Keratinocyte (primary cell): ENCODE measurements at regions not wholly inside any gene's neighbourhood (a gene's known extent, or its start where the extent isn't known, plus 50 kb on each side); places are given as distances from the start of the nearest gene placed in this dataset.
A peak's percentile ranks its signal among the peaks of the same experiment; 100 is the strongest.

Experiments
- DNase-seq: peaks from one replicate; pipeline ENCODE4 v3.0.0-alpha.2; 2011; ENCODE audit warnings: low read depth, missing footprints, low spot score
- FAIRE-seq: peaks from 2 replicates; lab custom pipeline; 2011; peaks lifted over from hg19 to GRCh38; lab: Jason Lieb, UNC
- H2AFZ ChIP-seq: 2 replicates; pipeline ENCODE4 v1.6.0; 2012; ENCODE audit warnings: low read length, control low read depth, inconsistent platforms; ENCODE audit not compliant: control insufficient read depth
- H3K27ac ChIP-seq: 2 replicates; pipeline ENCODE4 v1.5.1; 2011; ENCODE audit warnings: low read length; ENCODE audit not compliant: control insufficient read depth, insufficient read depth
- H3K27me3 ChIP-seq: 3 replicates; pipeline ENCODE4 v1.6.0; 2011; ENCODE audit warnings: low read length; ENCODE audit not compliant: control insufficient read depth, insufficient read depth; ENCODE audit errors: extremely low read depth
- H3K36me3 ChIP-seq, 2 experiments: 2 replicates in 1 of 2; 3 replicates in 1 of 2; pipeline ENCODE4 v1.5.1; 2011; ENCODE audit warnings: low read length in 2 of 2, mild to moderate bottlenecking in 1 of 2; ENCODE audit not compliant: control insufficient read depth in 2 of 2, insufficient read depth in 2 of 2; ENCODE audit errors: extremely low read depth in 1 of 2
- H3K4me1 ChIP-seq: 3 replicates; pipeline ENCODE4 v1.5.1; 2011; ENCODE audit warnings: low read length; ENCODE audit not compliant: control insufficient read depth, insufficient read depth; ENCODE audit errors: extremely low read depth
- H3K4me2 ChIP-seq: 3 replicates; pipeline ENCODE4 v1.6.0; 2011; ENCODE audit warnings: low read depth, low read length; ENCODE audit not compliant: control insufficient read depth, insufficient read depth; ENCODE audit errors: extremely low read depth
- H3K4me3 ChIP-seq, 3 experiments: fragments of 200-600 bp in 1 of 3; sonication (generic) in 1 of 3; 2 replicates in 2 of 3; 3 replicates in 1 of 3; pipeline ENCODE4 v1.5.1; 2011 to 2016; ENCODE audit warnings: low read length in 3 of 3, mild to moderate bottlenecking in 3 of 3, control low read depth in 2 of 3, inconsistent platforms in 1 of 3, low read depth in 1 of 3, mixed read lengths in 1 of 3, mixed run types in 1 of 3, moderate library complexity in 1 of 3; ENCODE audit not compliant: control insufficient read depth in 2 of 3, insufficient read depth in 2 of 3; ENCODE audit errors: extremely low read depth in 1 of 3
- H3K79me2 ChIP-seq: 2 replicates; pipeline ENCODE4 v1.6.0; 2012; ENCODE audit warnings: low read length; ENCODE audit not compliant: control insufficient read depth, insufficient read depth
- H3K9ac ChIP-seq: 3 replicates; pipeline ENCODE4 v1.6.0; 2011; ENCODE audit warnings: low read length; ENCODE audit not compliant: control insufficient read depth, insufficient read depth; ENCODE audit errors: extremely low read depth
- H3K9me1 ChIP-seq: 3 replicates; pipeline ENCODE4 v1.6.0; 2011; ENCODE audit warnings: low read length; ENCODE audit not compliant: control insufficient read depth, insufficient read depth; ENCODE audit errors: extremely low read depth
- H3K9me3 ChIP-seq: 2 replicates; pipeline ENCODE4 v1.5.1; 2012; ENCODE audit warnings: low read depth, low read length; ENCODE audit not compliant: control insufficient read depth
- H4K20me1 ChIP-seq: 3 replicates; pipeline ENCODE4 v1.6.0; 2011; ENCODE audit warnings: low read length; ENCODE audit not compliant: control insufficient read depth, insufficient read depth; ENCODE audit errors: extremely low read depth
- CTCF ChIP-seq, 3 experiments: IDR thresholded peaks in 1 of 3; conservative IDR thresholded peaks in 1 of 3; optimal IDR thresholded peaks in 1 of 3; 2 replicates in 2 of 3; 3 replicates in 1 of 3; pipeline versions ENCODE3 to v1.5.1; 2011; ENCODE audit warnings: low read length in 3 of 3, mild to moderate bottlenecking in 3 of 3, moderate library complexity in 2 of 3, control low read depth in 1 of 3, inconsistent platforms in 1 of 3; ENCODE audit not compliant: insufficient read depth in 2 of 3; ENCODE audit errors: extremely low read depth in 1 of 3
- EZH2 ChIP-seq: IDR thresholded peaks from one replicate; pipeline ENCODE4 v1.6.1; 2012; ENCODE audit warnings: inconsistent platforms, mild to moderate bottlenecking, low read length, moderate library complexity
- dilution Hi-C: fragments of 300-500 bp; cut with MboI; formaldehyde crosslinking; loops from one replicate; pipeline ENCODE4 v1.7.0; 2020; ENCODE audit warnings: low sequenced_read_pairs; ENCODE audit not compliant: extremely low pct_ligation_motif_present

DNA sequence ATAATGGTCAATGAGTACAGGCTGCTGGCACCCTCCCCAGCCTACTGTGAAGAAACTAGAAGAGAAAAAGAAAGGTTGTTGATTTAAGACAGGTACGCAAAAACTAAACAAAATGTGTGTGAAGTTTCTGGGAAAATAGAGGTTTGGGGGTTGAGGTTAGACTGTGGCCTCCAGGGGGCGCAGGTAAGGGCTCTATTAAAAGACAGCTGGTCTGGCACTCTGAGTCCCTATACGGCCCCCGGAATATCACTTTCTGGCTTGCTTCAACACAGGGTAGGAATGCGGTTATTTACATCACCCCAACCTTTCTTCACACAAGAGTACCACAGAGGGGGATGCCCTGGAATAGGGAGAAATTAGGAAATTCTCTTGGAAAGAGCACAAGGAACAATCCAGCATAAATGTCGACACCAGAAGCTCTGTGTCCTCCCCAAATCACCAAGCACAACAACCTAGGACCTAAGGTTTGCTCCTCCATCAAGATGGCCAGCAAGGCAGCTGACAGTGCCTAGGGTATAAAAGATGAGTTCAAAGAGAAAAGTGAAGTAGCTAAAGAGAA, 480.8 kb upstream of the KLHL29 start:
- H3K9me1 ChIP-seq: no peaks in the 10 kb centered on the region
- H3K4me2 ChIP-seq: no peak overlapping the region
- no peak overlapping the region for H2AFZ ChIP-seq
- no peaks in the 10 kb centered on the region for H3K27me3 ChIP-seq
- H3K79me2 ChIP-seq: no peaks in the 10 kb centered on the region
- no peaks in the 10 kb centered on the region for H3K4me1 ChIP-seq
- DNase-seq (no peak), FAIRE-seq (no peak)
- no peak overlapping the region for H3K4me3 ChIP-seq
- dilution Hi-C loops: no loop called here
- no peak overlapping the region for H3K27ac ChIP-seq
- TF ChIP-seq CTCF (optimal IDR thresholded peaks at IDR 0.05 in 1 of 3, IDR thresholded peaks at IDR 0.05 in 1 of 3, conservative IDR thresholded peaks at IDR 0.05 in 1 of 3; ENCODE audit: extremely low read depth in 1 of 3, insufficient read depth in 2 of 3, low read length in 3 of 3) (peak; percentile 31 to 47 (median 38)), EZH2 (no peak)
- H3K9me3 ChIP-seq: no peaks in the 10 kb centered on the region
- no peaks in the 10 kb centered on the region for H3K36me3 ChIP-seq
- H4K20me1 ChIP-seq: no peaks in the 10 kb centered on the region
- H3K9ac ChIP-seq: no peak overlapping the region

DNA sequence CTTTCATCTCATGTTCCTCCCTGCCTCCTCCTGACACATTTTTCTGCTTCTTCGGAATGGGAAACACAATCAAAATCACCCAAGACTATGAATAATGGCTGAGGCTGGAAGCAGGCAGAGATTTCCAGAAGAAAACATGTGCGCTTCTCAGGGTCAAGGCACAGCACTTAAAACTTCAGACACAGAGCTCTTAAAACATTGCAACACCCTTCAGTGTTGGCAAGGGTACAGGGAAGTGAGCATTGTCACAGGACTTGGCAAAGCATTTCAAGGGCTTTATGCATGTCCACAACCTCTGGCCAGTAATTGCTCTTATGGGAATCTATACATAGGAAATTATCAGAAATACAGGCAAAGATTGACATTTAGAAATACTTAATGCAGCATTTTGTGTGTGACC, 477.6 kb upstream of the KLHL29 start:
- H3K36me3 ChIP-seq: no peaks in the 10 kb centered on the region
- dilution Hi-C loops: no loop called here
- FAIRE-seq: no peak

More for the DNA sequence above, 477.6 kb upstream of the KLHL29 start:
- H3K27me3 ChIP-seq: no peaks in the 10 kb centered on the region
- H3K4me3 ChIP-seq: no peak overlapping the region
- H3K4me1 ChIP-seq: no peaks in the 10 kb centered on the region
- no peak overlapping the region for H3K4me2 ChIP-seq
- no peak overlapping the region for H2AFZ ChIP-seq
- TF ChIP-seq EZH2: no peak
- TF ChIP-seq CTCF (optimal IDR thresholded peaks at IDR 0.05 in 1 of 3, IDR thresholded peaks at IDR 0.05 in 1 of 3, conservative IDR thresholded peaks at IDR 0.05 in 1 of 3; ENCODE audit: extremely low read depth in 1 of 3, insufficient read depth in 2 of 3, low read length in 3 of 3): no peak
- no peaks in the 10 kb centered on the region for H4K20me1 ChIP-seq
- H3K9me1 ChIP-seq: no peaks in the 10 kb centered on the region
- H3K9ac ChIP-seq: no peak overlapping the region
- H3K79me2 ChIP-seq: no peaks in the 10 kb centered on the region
- no peak overlapping the region for H3K27ac ChIP-seq
- no peaks in the 10 kb centered on the region for H3K9me3 ChIP-seq
- DNase-seq: no peak
